ENCODE measurements at regions not wholly inside any gene's neighbourhood (a gene's known extent, or its start where the extent isn't known, plus 50 kb on each side); places are given as distances from the start of the nearest gene placed in this dataset.
A peak's percentile ranks its signal among the peaks of the same experiment; 100 is the strongest.

GRCh38 chr4:126939401-126939800 is 693.4 kb upstream of the INTU start:
- Histone ChIP-seq H3K27ac (ENCODE audit: insufficient read depth in 1 of 2, low read depth in 1 of 2, low read length in 2 of 2, poor library complexity in 1 of 2, severe bottlenecking in 2 of 2) (no peak overlapping the region), H3K4me1 (ENCODE audit: control extremely low read depth in 1 of 4, control insufficient read depth in 4 of 4, insufficient read depth in 4 of 4, low read length in 3 of 4) (no peaks in the 10 kb centered on the region), H3K36me3 (ENCODE audit: control insufficient read depth in 4 of 4, insufficient read depth in 4 of 4, low read length in 3 of 4) (no peaks in the 10 kb centered on the region), H3K4me3 (ENCODE audit: control insufficient read depth in 1 of 7, extremely low read depth in 1 of 7, insufficient read depth in 4 of 7, low read depth in 2 of 7, low read length in 6 of 7) (no peak overlapping the region), H3K9me3 (ENCODE audit: control extremely low read depth in 1 of 5, control insufficient read depth in 4 of 5, insufficient read depth in 2 of 5, low read depth in 1 of 5, low read length in 4 of 5) (no peaks in the 10 kb centered on the region), H3K27me3 (replicated peaks in 2 of 5; ENCODE audit: control insufficient read depth in 4 of 5, insufficient read depth in 5 of 5, low read length in 4 of 5) (no peaks in the 10 kb centered on the region)
- POLR2A ChIA-PET: no interaction called here
- DNase-seq: no peak
- 60% methylated on average over 1 of the region's 2 CpGs for WGBS (ENCODE audit: insufficient coverage)
- CTCF ChIA-PET: no interaction called here

DNA sequence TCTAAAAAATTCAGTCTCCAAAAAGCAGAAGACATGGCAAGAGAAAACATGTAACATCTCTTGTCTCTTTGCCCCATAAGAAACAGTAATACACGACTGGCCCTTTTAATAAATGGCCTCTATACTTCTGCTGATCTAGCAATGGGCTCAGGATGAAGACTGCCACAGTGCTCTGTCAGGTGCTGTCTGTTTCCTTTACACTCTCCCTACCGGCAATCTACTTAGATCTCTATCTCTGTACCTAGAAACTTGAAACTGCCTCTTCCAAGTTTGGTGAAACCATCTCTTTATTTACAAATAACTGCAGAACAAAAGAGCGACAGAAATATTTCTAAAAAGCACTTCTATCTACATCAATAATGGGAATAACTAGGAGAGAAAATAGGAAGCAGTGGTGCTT is 685.2 kb upstream of the INTU start:
- CTCF ChIA-PET: no interaction called here
- H3K4me1 ChIP-seq (ENCODE audit: control extremely low read depth in 1 of 4, control insufficient read depth in 4 of 4, insufficient read depth in 4 of 4, low read length in 3 of 4): no peaks in the 10 kb centered on the region
- no peak for DNase-seq

DNA sequence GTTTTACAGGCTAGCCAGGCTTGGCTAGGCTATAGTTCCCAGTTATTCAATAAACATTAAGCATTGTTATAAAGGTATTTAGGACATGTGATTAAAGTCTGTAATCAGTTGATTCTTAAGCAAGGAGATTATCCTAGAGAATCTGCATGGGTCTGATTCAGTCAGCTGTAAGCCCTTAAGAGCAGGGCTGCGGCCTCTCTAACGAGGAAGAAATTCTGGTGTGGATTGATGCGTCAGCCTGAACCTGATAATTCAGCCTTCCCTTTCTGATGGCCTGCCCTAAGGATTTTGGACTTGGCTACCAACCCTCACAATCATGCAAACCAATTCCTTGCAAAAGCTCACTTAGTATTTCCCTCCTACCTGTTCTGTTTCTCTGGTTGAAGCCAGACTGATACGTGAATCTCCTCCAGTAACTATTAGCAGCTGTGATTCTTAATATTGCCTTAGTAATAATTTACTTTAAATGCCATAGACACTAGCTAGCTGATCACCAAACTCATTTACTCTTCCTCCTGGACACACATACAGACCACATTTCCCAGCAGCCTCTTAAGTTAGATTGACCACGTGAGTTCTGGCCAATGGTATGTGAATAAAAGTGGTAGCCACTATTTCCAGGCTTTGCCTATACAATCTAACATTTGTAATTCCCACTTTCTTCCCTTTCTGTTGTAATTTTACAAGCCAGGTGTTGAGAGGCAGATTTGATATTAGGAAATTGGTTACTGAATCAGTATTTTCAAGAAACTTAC is 678.0 kb upstream of the INTU start:
- Histone ChIP-seq H3K27ac (ENCODE audit: insufficient read depth in 1 of 2, low read depth in 1 of 2, low read length in 2 of 2, poor library complexity in 1 of 2, severe bottlenecking in 2 of 2) (peak overlapping the region in 1 of 2 experiments; percentile 22), H3K9me3 (ENCODE audit: control extremely low read depth in 1 of 5, control insufficient read depth in 4 of 5, insufficient read depth in 2 of 5, low read depth in 1 of 5, low read length in 4 of 5) (peaks cover 0 to 2% (median 0%) of the 10 kb centered on the region in 5 experiments), H3K4me3 (ENCODE audit: control insufficient read depth in 1 of 7, extremely low read depth in 1 of 7, insufficient read depth in 4 of 7, low read depth in 2 of 7, low read length in 6 of 7) (no peak overlapping the region), H3K36me3 (ENCODE audit: control insufficient read depth in 4 of 4, insufficient read depth in 4 of 4, low read length in 3 of 4) (no peaks in the 10 kb centered on the region), H3K27me3 (replicated peaks in 2 of 5; ENCODE audit: control insufficient read depth in 4 of 5, insufficient read depth in 5 of 5, low read length in 4 of 5) (no peaks in the 10 kb centered on the region), H3K4me1 (ENCODE audit: control extremely low read depth in 1 of 4, control insufficient read depth in 4 of 4, insufficient read depth in 4 of 4, low read length in 3 of 4) (no peaks in the 10 kb centered on the region)
- WGBS (ENCODE audit: insufficient coverage): 97% methylated on average over 4 of the region's 5 CpGs
- no peak for DNase-seq
- ChIA-PET POLR2A (no interaction called here), CTCF (no interaction called here)

More for the DNA sequence above, 685.2 kb upstream of the INTU start:
- Histone ChIP-seq H3K36me3 (ENCODE audit: control insufficient read depth in 4 of 4, insufficient read depth in 4 of 4, low read length in 3 of 4) (no peaks in the 10 kb centered on the region), H3K4me3 (ENCODE audit: control insufficient read depth in 1 of 7, extremely low read depth in 1 of 7, insufficient read depth in 4 of 7, low read depth in 2 of 7, low read length in 6 of 7) (no peak overlapping the region), H3K27me3 (replicated peaks in 2 of 5; ENCODE audit: control insufficient read depth in 4 of 5, insufficient read depth in 5 of 5, low read length in 4 of 5) (no peaks in the 10 kb centered on the region), H3K9me3 (ENCODE audit: control extremely low read depth in 1 of 5, control insufficient read depth in 4 of 5, insufficient read depth in 2 of 5, low read depth in 1 of 5, low read length in 4 of 5) (no peaks in the 10 kb centered on the region), H3K27ac (ENCODE audit: insufficient read depth in 1 of 2, low read depth in 1 of 2, low read length in 2 of 2, poor library complexity in 1 of 2, severe bottlenecking in 2 of 2) (no peak overlapping the region)
- POLR2A ChIA-PET: no interaction called here
- WGBS (ENCODE audit: insufficient coverage): 77% methylated on average over 2 of the region's 3 CpGs

DNA sequence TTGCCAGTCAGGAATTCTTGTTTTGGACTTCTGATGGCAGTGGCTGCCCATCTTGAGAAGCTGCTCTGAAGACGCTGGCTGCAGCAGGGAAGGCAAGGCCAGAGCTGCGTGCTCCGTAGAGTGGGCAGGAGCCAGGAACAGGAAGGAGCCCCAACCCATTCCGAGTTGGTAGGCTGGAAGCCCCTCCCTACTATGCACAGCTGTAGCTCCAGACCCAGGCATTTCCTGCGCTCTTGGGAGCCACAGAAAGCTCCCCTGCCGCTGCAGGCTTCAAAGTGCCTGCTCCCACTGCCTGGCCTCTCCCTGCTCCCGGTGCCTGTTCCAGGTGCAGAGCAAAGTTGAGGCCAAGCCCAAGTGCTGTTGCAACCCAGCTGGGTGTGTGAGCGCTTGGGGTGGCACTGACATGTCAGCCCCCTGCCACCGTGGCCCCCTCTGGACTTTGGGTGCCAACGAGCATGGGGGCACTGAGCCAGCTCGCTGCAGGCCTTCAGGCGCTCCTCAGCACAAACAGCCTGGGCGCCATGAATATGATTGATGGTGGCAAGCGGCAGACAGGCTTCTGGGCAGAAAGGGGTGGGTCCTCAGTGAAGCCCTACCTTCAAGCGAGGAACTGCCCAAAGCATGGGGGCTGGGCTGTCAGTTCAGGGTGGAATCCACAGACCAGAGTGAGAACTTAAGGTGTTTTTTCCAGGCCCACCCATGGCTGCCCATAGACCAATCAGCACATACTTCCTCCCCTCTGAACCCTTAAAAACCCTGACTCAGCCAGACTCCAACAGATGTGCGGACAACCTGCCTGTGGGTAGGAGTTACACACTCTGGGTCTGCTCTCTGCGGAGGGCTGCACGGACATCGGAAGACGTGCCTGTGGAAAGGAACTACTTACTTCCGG is 677.2 kb upstream of the INTU start:
- Histone ChIP-seq H3K36me3 (ENCODE audit: control insufficient read depth in 4 of 4, insufficient read depth in 4 of 4, low read length in 3 of 4) (no peaks in the 10 kb centered on the region), H3K27ac (ENCODE audit: insufficient read depth in 1 of 2, low read depth in 1 of 2, low read length in 2 of 2, poor library complexity in 1 of 2, severe bottlenecking in 2 of 2) (peak overlapping the region in 1 of 2 experiments; percentile 22), H3K4me1 (ENCODE audit: control extremely low read depth in 1 of 4, control insufficient read depth in 4 of 4, insufficient read depth in 4 of 4, low read length in 3 of 4) (no peaks in the 10 kb centered on the region), H3K27me3 (replicated peaks in 2 of 5; ENCODE audit: control insufficient read depth in 4 of 5, insufficient read depth in 5 of 5, low read length in 4 of 5) (no peaks in the 10 kb centered on the region), H3K9me3 (ENCODE audit: control extremely low read depth in 1 of 5, control insufficient read depth in 4 of 5, insufficient read depth in 2 of 5, low read depth in 1 of 5, low read length in 4 of 5) (peaks cover 0 to 2% (median 0%) of the 10 kb centered on the region in 5 experiments), H3K4me3 (ENCODE audit: control insufficient read depth in 1 of 7, extremely low read depth in 1 of 7, insufficient read depth in 4 of 7, low read depth in 2 of 7, low read length in 6 of 7) (no peak overlapping the region)
- WGBS (ENCODE audit: insufficient coverage): 87% methylated on average over 20 of the region's 21 CpGs
- CTCF ChIA-PET: no interaction called here
- DNase-seq: no peak
- POLR2A ChIA-PET: no interaction called here

DNA sequence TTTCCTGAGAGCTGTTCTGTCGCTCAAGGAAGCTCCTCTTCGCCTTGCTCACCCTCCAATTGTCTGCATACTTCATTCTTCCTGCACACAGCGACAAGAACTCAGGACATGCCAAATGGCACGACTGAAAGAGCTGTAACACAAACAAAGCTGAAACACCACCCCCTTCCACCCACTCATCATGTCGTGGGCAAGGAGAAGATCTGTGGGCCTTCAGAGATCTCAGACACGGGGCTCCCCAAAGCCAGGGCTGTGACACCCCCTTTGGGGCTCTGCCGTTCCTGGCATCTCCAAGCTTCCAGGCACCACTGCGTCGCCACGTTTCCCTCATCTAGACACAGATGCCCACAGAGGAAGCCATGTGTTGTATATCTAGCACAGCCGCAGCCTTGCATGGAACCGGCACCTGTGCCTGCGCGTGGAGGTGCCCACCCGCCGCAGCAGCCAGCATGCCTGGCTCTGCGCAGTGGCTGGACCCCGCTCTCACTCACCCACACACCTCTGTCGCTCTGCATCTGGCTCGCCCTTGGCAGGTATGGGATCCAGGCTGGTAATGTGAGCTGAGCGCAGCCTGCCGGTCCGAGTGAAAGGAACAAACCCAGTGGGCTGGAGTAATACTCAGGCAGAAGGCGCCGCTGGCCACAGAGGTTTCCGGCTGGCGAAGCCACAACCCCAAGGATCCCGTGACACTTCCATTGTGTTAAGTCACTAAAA is 676.4 kb upstream of the INTU start:
- Histone ChIP-seq H3K36me3 (ENCODE audit: control insufficient read depth in 4 of 4, insufficient read depth in 4 of 4, low read length in 3 of 4) (no peaks in the 10 kb centered on the region), H3K4me1 (ENCODE audit: control extremely low read depth in 1 of 4, control insufficient read depth in 4 of 4, insufficient read depth in 4 of 4, low read length in 3 of 4) (no peaks in the 10 kb centered on the region), H3K9me3 (ENCODE audit: control extremely low read depth in 1 of 5, control insufficient read depth in 4 of 5, insufficient read depth in 2 of 5, low read depth in 1 of 5, low read length in 4 of 5) (peaks cover 0 to 2% (median 0%) of the 10 kb centered on the region in 5 experiments), H3K27me3 (replicated peaks in 2 of 5; ENCODE audit: control insufficient read depth in 4 of 5, insufficient read depth in 5 of 5, low read length in 4 of 5) (no peaks in the 10 kb centered on the region), H3K27ac (ENCODE audit: insufficient read depth in 1 of 2, low read depth in 1 of 2, low read length in 2 of 2, poor library complexity in 1 of 2, severe bottlenecking in 2 of 2) (no peak overlapping the region), H3K4me3 (ENCODE audit: control insufficient read depth in 1 of 7, extremely low read depth in 1 of 7, insufficient read depth in 4 of 7, low read depth in 2 of 7, low read length in 6 of 7) (no peak overlapping the region)
- WGBS (ENCODE audit: insufficient coverage): 95% methylated on average over 17 of the region's 28 CpGs
- ChIA-PET CTCF (no interaction called here), POLR2A (no interaction called here)
- DNase-seq: no peak

DNA sequence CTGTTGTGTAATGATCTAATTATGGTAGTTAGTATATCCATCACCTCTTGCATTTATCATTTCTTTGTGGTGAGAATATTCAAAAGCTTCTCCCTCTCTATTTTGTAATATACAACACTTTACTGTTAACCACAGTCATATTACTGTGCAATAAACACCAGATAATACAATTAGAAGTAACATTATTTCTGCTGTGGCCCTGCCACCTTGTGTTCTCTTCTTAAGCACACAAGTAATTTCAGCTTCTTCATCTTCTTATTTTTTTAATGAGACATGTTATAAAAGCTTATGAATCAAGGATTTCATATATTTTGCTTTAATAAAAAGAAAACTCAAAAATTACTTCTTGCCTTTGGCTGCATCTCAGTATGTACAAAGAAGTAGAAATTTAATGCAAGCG is 675.2 kb upstream of the INTU start:
- Histone ChIP-seq H3K9me3 (ENCODE audit: control extremely low read depth in 1 of 5, control insufficient read depth in 4 of 5, insufficient read depth in 2 of 5, low read depth in 1 of 5, low read length in 4 of 5) (peaks cover 0 to 2% (median 0%) of the 10 kb centered on the region in 5 experiments), H3K27ac (ENCODE audit: insufficient read depth in 1 of 2, low read depth in 1 of 2, low read length in 2 of 2, poor library complexity in 1 of 2, severe bottlenecking in 2 of 2) (no peak overlapping the region), H3K4me1 (ENCODE audit: control extremely low read depth in 1 of 4, control insufficient read depth in 4 of 4, insufficient read depth in 4 of 4, low read length in 3 of 4) (no peaks in the 10 kb centered on the region), H3K4me3 (ENCODE audit: control insufficient read depth in 1 of 7, extremely low read depth in 1 of 7, insufficient read depth in 4 of 7, low read depth in 2 of 7, low read length in 6 of 7) (no peak overlapping the region), H3K27me3 (replicated peaks in 2 of 5; ENCODE audit: control insufficient read depth in 4 of 5, insufficient read depth in 5 of 5, low read length in 4 of 5) (no peaks in the 10 kb centered on the region), H3K36me3 (ENCODE audit: control insufficient read depth in 4 of 4, insufficient read depth in 4 of 4, low read length in 3 of 4) (no peaks in the 10 kb centered on the region)
- WGBS (ENCODE audit: insufficient coverage): no CpG with 5 or more reads among the region's 1 CpG
- CTCF ChIA-PET: no interaction called here
- POLR2A ChIA-PET: no interaction called here
- no peak for DNase-seq
